Esophagus squamous epithelium (tissue), 4 donors: ENCODE measurements at regions not wholly inside any gene's neighbourhood (a gene's known extent, or its start where the extent isn't known, plus 50 kb on each side); places are given as distances from the start of the nearest gene placed in this dataset.

Experiments used
- CTCF ChIP-seq, 6 experiments: fragments of 450-650 bp in 4 of 6; fragments of 200-600 bp in 2 of 6; sonication (generic) in 2 of 6; IDR thresholded peaks; one replicate each; pipeline ENCODE4 v1.5.1; 2016 to 2019; ENCODE audit warnings: antibody characterized with exemption in 6 of 6, mild to moderate bottlenecking in 4 of 6, moderate library complexity in 4 of 6
- POLR2A ChIP-seq, 4 donors: fragments of 450-650 bp; IDR thresholded peaks; one replicate each; pipeline ENCODE4 v1.6.1; 2017; ENCODE audit warnings: antibody characterized with exemption in 4 of 4, mild to moderate bottlenecking in 4 of 4, moderate library complexity in 3 of 4

- TF ChIP-seq CTCF (IDR thresholded peaks at IDR 0.05) (no peak), POLR2A (IDR thresholded peaks at IDR 0.05) (no peak)
Observed at GRCh38 chr20:59382907-59383306, 82.5 kb downstream of the EDN3 start.
